GM11168 (cell line): ENCODE measurements at regions not wholly inside any gene's neighbourhood (a gene's known extent, or its start where the extent isn't known, plus 50 kb on each side); places are given as distances from the start of the nearest gene placed in this dataset.

Experiments
- in situ Hi-C: fragments of 300-500 bp; cut with MboI; formaldehyde crosslinking; loops from one replicate; pipeline ENCODE4 v1.12.0; 2022; ENCODE audit warnings: low sequenced_read_pairs; ENCODE audit not compliant: unreplicated experiment

GRCh38 chr3:25355034-25355885 lies 72.8 kb upstream of the RARB start:
- in situ Hi-C loops = no loop called here

- in situ Hi-C loops = no loop called here
Measured at GRCh38 chr3:25355998-25356397, 72.1 kb upstream of the RARB start.

DNA sequence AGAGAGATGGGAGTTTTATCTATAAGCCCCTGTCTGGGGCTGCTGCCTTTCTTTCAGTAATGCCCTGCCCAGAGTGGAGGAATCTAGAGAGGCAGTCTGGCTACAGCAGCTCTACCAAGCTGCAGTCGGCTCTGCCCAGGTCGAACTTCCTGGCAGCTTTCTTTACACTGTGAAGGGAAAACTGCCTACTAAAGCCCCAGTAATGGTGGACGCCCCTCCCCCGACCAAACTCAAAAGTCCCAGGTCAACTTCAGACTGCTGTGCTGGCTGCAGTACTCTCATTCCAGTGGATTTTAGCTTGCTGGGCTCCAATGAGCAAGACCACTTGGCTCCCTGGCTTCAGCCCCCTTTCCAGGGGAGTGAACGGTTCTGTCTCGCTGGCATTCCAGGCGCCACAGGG lies 65.9 kb upstream of the RARB start:
- in situ Hi-C loops = no loop called here

GRCh38 chr3:25365636-25366035 lies 62.4 kb upstream of the RARB start:
- in situ Hi-C loops = no loop called here

GRCh38 chr3:25367025-25367424 lies 61.0 kb upstream of the RARB start:
- in situ Hi-C loops = no loop called here

DNA sequence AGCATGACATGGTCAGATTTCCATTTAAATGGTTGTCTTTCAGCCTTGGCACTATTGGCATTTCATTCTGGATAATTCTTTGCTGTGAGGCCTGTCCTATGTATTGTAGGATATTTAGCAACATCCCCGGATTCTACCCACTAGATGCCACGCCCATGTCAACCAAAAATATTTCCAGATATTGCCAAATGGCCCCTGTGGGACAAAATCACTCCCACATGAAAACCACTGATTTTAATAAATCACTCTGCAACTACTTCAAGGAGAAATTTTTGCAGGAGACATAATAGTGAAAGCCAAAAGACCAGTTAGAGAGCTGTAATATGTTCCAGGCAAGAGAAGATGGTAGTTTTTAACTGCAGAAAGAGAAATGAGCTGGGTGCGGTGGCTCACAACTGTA lies 55.9 kb upstream of the RARB start:
- in situ Hi-C loops = no loop called here

DNA sequence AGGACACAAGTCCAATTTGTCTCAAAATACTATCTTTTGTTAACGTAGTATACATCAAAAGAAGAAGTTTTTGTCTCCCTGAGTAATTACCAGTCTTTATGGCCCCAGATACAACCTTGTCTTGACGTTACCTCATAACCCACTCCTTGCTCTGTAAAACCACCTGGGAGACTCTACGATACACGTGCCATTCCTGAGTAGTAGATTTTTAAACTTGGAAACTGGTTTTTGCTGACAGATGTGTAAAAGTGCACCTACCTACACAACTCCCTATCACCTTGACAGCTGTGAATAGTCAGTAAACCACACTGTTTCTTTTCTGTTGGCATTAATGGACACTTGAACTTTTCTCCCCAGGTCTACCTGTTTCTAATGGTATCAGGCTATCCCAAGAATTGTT lies 51.7 kb upstream of the RARB start:
- in situ Hi-C loops = no loop called here

DNA sequence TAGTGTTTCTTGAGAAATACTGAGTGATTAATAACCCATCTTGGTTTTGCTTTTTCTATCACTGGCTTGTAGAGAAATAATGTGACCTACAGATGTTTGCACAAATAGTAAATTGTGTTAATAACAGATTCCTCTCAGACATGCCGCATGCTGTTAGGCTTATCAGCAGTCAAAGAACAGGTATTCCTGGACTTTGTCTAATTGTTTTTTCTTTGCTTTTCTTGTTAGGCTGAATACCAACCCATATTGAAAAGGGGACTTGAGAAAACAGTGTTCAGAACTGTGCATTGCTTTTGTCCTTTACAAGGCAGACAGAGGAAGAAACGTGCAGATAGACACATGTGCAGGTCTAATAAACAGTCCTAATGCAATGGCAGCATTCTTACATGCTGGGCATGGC lies 51.0 kb upstream of the RARB start:
- in situ Hi-C loops = no loop called here
